SK-N-SH (cell line): ENCODE measurements at regions not wholly inside any gene's neighbourhood (a gene's known extent, or its start where the extent isn't known, plus 50 kb on each side); places are given as distances from the start of the nearest gene placed in this dataset.

Source experiments
- POLR2AphosphoS5 ChIP-seq: IDR thresholded peaks from 2 replicates; pipeline ENCODE4 v1.6.1; 2012; ENCODE audit warnings: low read depth, low read length
- RFX5 ChIP-seq: IDR thresholded peaks from 2 replicates; pipeline ENCODE4 v1.6.1; 2012; ENCODE audit warnings: mild to moderate bottlenecking, improper control_type of control experiment, low read length
- RXRA ChIP-seq: IDR thresholded peaks from 2 replicates; pipeline ENCODE4 v1.4.0; 2012; ENCODE audit warnings: low read depth, mild to moderate bottlenecking, borderline replicate concordance
- SMC3 ChIP-seq: IDR thresholded peaks from 2 replicates; pipeline ENCODE4 v1.6.1; 2012; ENCODE audit warnings: low read depth, low read length, improper control_type of control experiment
- TF ChIP-seq, protein P1 (sequence below): fragments of 200-600 bp; sonication (generic); IDR thresholded peaks from 2 replicates; pipeline ENCODE4 v1.6.1; 2017; ENCODE audit warnings: antibody characterized with exemption, mild to moderate bottlenecking, moderate library complexity

DNA sequence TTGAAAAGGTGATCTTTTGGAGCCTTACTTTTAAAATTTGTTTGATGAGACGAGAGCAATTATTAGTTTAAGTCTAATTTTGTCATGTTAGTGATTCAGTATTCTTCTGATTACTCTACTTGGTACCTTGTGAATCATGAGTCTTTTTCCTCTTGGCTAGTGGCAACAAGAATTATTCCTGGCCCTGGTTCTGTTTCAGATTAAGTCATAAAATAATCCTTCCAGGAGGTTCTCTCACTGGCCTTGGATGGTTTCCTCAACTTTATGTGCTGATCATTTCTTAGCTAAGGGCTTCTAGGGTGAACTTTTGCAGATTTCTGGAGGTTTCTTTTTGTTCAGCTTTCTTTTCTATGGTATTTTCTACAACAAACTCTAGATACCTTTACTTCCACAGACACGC is 741.8 kb upstream of the LUZP2 start:
- TF ChIP-seq SMC3 = no peak
- TF ChIP-seq RFX5 = no peak
- TF ChIP-seq POLR2AphosphoS5 = no peak
- TF ChIP-seq, protein P1, sequence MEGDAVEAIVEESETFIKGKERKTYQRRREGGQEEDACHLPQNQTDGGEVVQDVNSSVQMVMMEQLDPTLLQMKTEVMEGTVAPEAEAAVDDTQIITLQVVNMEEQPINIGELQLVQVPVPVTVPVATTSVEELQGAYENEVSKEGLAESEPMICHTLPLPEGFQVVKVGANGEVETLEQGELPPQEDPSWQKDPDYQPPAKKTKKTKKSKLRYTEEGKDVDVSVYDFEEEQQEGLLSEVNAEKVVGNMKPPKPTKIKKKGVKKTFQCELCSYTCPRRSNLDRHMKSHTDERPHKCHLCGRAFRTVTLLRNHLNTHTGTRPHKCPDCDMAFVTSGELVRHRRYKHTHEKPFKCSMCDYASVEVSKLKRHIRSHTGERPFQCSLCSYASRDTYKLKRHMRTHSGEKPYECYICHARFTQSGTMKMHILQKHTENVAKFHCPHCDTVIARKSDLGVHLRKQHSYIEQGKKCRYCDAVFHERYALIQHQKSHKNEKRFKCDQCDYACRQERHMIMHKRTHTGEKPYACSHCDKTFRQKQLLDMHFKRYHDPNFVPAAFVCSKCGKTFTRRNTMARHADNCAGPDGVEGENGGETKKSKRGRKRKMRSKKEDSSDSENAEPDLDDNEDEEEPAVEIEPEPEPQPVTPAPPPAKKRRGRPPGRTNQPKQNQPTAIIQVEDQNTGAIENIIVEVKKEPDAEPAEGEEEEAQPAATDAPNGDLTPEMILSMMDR = no peak
- no peak for TF ChIP-seq RXRA
